ENCODE measurements at regions not wholly inside any gene's neighbourhood (a gene's known extent, or its start where the extent isn't known, plus 50 kb on each side); places are given as distances from the start of the nearest gene placed in this dataset.

- Histone ChIP-seq H3K9ac (ENCODE audit: insufficient read length) (no peak overlapping the region), H3K36me3 (ENCODE audit: insufficient read depth, low read length) (no peaks in the 10 kb centered on the region), H3K27ac (no peak overlapping the region), H3K9me3 (ENCODE audit: low read depth, low read length) (no peaks in the 10 kb centered on the region), H3K4me3 (no peak overlapping the region)
- no peak for TF ChIP-seq FOXP2 (optimal IDR thresholded peaks at IDR 0.05; ENCODE audit: control extremely low read depth, extremely low read length, insufficient read depth)
- TF ChIP-seq POLR2AphosphoS5 (IDR thresholded peaks at IDR 0.05; ENCODE audit: borderline replicate concordance, low read depth, low read length): no peak
- no peak for TF ChIP-seq EZH2 (IDR thresholded peaks at IDR 0.05)
- DNase-seq (ENCODE audit: low read depth, low spot score): no peak
These were observed 65.7 kb upstream of the NUP50 start for GRCh38 chr22:45098056-45098455.

- Histone ChIP-seq H3K36me3 (ENCODE audit: insufficient read depth, low read length) (no peaks in the 10 kb centered on the region), H3K9me3 (ENCODE audit: low read depth, low read length) (no peaks in the 10 kb centered on the region), H3K9ac (ENCODE audit: insufficient read length) (no peak overlapping the region), H3K4me3 (no peak overlapping the region), H3K27ac (no peak overlapping the region)
- TF ChIP-seq FOXP2 (optimal IDR thresholded peaks at IDR 0.05; ENCODE audit: control extremely low read depth, extremely low read length, insufficient read depth) (no peak), EZH2 (IDR thresholded peaks at IDR 0.05) (no peak), POLR2AphosphoS5 (IDR thresholded peaks at IDR 0.05; ENCODE audit: borderline replicate concordance, low read depth, low read length) (no peak)
- no peak for DNase-seq (ENCODE audit: low read depth, low spot score)
These were observed 63.8 kb upstream of the NUP50 start for GRCh38 chr22:45099961-45100360.

- Histone ChIP-seq H3K9ac (ENCODE audit: insufficient read length) (no peak overlapping the region), H3K27ac (no peak overlapping the region), H3K9me3 (ENCODE audit: low read depth, low read length) (no peaks in the 10 kb centered on the region), H3K36me3 (ENCODE audit: insufficient read depth, low read length) (no peaks in the 10 kb centered on the region), H3K4me3 (no peak overlapping the region)
- no peak for TF ChIP-seq FOXP2 (optimal IDR thresholded peaks at IDR 0.05; ENCODE audit: control extremely low read depth, extremely low read length, insufficient read depth)
- no peak for TF ChIP-seq POLR2AphosphoS5 (IDR thresholded peaks at IDR 0.05; ENCODE audit: borderline replicate concordance, low read depth, low read length)
- no peak for TF ChIP-seq EZH2 (IDR thresholded peaks at IDR 0.05)
- no peak for DNase-seq (ENCODE audit: low read depth, low spot score)
These were observed 62.1 kb upstream of the NUP50 start for GRCh38 chr22:45101515-45102227.

GRCh38 chr22:45102896-45103420, 60.8 kb upstream of the NUP50 start:
- H3K27ac ChIP-seq: no peak overlapping the region

GRCh38 chr22:45103756-45104155, 60.0 kb upstream of the NUP50 start:
- no peak overlapping the region for H3K9ac ChIP-seq (ENCODE audit: insufficient read length)
- no peaks in the 10 kb centered on the region for H3K36me3 ChIP-seq (ENCODE audit: insufficient read depth, low read length)
- H3K9me3 ChIP-seq (ENCODE audit: low read depth, low read length): no peaks in the 10 kb centered on the region
- DNase-seq (ENCODE audit: low read depth, low spot score): no peak
- no peak overlapping the region for H3K4me3 ChIP-seq
- TF ChIP-seq EZH2 (IDR thresholded peaks at IDR 0.05) (no peak), POLR2AphosphoS5 (IDR thresholded peaks at IDR 0.05; ENCODE audit: borderline replicate concordance, low read depth, low read length) (no peak), FOXP2 (optimal IDR thresholded peaks at IDR 0.05; ENCODE audit: control extremely low read depth, extremely low read length, insufficient read depth) (no peak)
- no peak overlapping the region for H3K27ac ChIP-seq

More at GRCh38 chr22:45102896-45103420, 60.8 kb upstream of the NUP50 start:
- TF ChIP-seq POLR2AphosphoS5 (IDR thresholded peaks at IDR 0.05; ENCODE audit: borderline replicate concordance, low read depth, low read length) (no peak), FOXP2 (optimal IDR thresholded peaks at IDR 0.05; ENCODE audit: control extremely low read depth, extremely low read length, insufficient read depth) (no peak), EZH2 (IDR thresholded peaks at IDR 0.05) (no peak)
- no peaks in the 10 kb centered on the region for H3K9me3 ChIP-seq (ENCODE audit: low read depth, low read length)
- no peaks in the 10 kb centered on the region for H3K36me3 ChIP-seq (ENCODE audit: insufficient read depth, low read length)
- DNase-seq (ENCODE audit: low read depth, low spot score): no peak
- no peak overlapping the region for H3K9ac ChIP-seq (ENCODE audit: insufficient read length)
- H3K4me3 ChIP-seq: no peak overlapping the region

GRCh38 chr22:45104313-45104712, 59.4 kb upstream of the NUP50 start:
- no peak overlapping the region for H3K27ac ChIP-seq
- no peak for DNase-seq (ENCODE audit: low read depth, low spot score)
- H3K36me3 ChIP-seq (ENCODE audit: insufficient read depth, low read length): no peaks in the 10 kb centered on the region
- TF ChIP-seq POLR2AphosphoS5 (IDR thresholded peaks at IDR 0.05; ENCODE audit: borderline replicate concordance, low read depth, low read length): no peak
- no peak for TF ChIP-seq FOXP2 (optimal IDR thresholded peaks at IDR 0.05; ENCODE audit: control extremely low read depth, extremely low read length, insufficient read depth)
- no peak for TF ChIP-seq EZH2 (IDR thresholded peaks at IDR 0.05)
- H3K9ac ChIP-seq (ENCODE audit: insufficient read length): no peak overlapping the region
- no peak overlapping the region for H3K4me3 ChIP-seq
- no peaks in the 10 kb centered on the region for H3K9me3 ChIP-seq (ENCODE audit: low read depth, low read length)

- DNase-seq (ENCODE audit: low read depth, low spot score): no peak
- TF ChIP-seq EZH2 (IDR thresholded peaks at IDR 0.05) (no peak), FOXP2 (optimal IDR thresholded peaks at IDR 0.05; ENCODE audit: control extremely low read depth, extremely low read length, insufficient read depth) (no peak), POLR2AphosphoS5 (IDR thresholded peaks at IDR 0.05; ENCODE audit: borderline replicate concordance, low read depth, low read length) (no peak)
- Histone ChIP-seq H3K27ac (no peak overlapping the region), H3K9ac (ENCODE audit: insufficient read length) (no peak overlapping the region), H3K4me3 (no peak overlapping the region), H3K9me3 (ENCODE audit: low read depth, low read length) (no peaks in the 10 kb centered on the region), H3K36me3 (ENCODE audit: insufficient read depth, low read length) (no peaks in the 10 kb centered on the region)
These were observed 58.4 kb upstream of the NUP50 start for GRCh38 chr22:45105281-45105702.

- TF ChIP-seq POLR2AphosphoS5 (IDR thresholded peaks at IDR 0.05; ENCODE audit: borderline replicate concordance, low read depth, low read length) (no peak), FOXP2 (optimal IDR thresholded peaks at IDR 0.05; ENCODE audit: control extremely low read depth, extremely low read length, insufficient read depth) (no peak), EZH2 (IDR thresholded peaks at IDR 0.05) (no peak)
- Histone ChIP-seq H3K4me3 (no peak overlapping the region), H3K36me3 (ENCODE audit: insufficient read depth, low read length) (no peaks in the 10 kb centered on the region), H3K9ac (ENCODE audit: insufficient read length) (no peak overlapping the region), H3K27ac (no peak overlapping the region), H3K9me3 (ENCODE audit: low read depth, low read length) (no peaks in the 10 kb centered on the region)
- DNase-seq (ENCODE audit: low read depth, low spot score): no peak
These were observed 56.1 kb upstream of the NUP50 start for GRCh38 chr22:45107671-45108070.
